ENCODE measurements at regions not wholly inside any gene's neighbourhood (a gene's known extent, or its start where the extent isn't known, plus 50 kb on each side); places are given as distances from the start of the nearest gene placed in this dataset.
A peak's percentile ranks its signal among the peaks of the same experiment; 100 is the strongest.
"Not testable (repeated sequence)": the region's sequence is repeated elsewhere in the genome, so short reads cannot be mapped to it uniquely, and the experiment has no call there.

DNA sequence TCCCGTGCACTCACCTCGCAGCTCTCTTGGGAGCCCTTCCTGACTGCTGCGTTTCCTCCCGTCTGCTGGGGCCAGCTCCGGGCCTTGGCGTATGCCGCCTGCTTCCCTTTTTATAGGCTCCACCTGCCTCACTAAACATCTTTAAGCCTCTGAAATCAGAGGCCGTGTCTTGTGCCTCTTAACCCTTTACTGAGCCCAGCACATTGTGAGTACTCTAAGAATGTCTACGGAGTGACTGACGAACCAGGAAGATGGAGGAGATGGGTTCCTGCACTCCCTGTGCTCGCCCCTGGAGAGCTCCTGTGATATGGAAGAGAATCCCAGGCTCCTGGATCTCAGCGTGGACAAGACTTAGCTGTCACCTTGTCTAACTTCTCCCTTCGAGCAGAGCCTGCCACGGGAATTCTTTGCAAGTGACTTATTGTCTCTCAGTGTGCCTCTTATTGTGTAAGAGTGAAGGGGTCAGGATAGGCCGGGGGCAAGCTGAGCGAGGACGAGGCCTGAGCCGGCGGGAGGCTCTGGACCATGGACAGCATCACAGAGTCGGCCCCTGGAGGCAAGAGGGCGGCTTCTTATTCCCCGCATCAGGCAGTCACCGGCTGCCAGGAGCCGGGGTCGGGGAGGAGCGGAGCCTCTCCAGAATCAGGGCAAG, 70.9 kb upstream of the CCDC167 start:
- DNase-seq (ENCODE audit: low read depth) = no peak
- TF ChIP-seq CTCF (IDR thresholded peaks at IDR 0.05; ENCODE audit: control insufficient read depth, extremely low read depth, insufficient read depth) = no peak
- no peak overlapping the region for H3K4me3 ChIP-seq (ENCODE audit: low read depth, low read length)

DNA sequence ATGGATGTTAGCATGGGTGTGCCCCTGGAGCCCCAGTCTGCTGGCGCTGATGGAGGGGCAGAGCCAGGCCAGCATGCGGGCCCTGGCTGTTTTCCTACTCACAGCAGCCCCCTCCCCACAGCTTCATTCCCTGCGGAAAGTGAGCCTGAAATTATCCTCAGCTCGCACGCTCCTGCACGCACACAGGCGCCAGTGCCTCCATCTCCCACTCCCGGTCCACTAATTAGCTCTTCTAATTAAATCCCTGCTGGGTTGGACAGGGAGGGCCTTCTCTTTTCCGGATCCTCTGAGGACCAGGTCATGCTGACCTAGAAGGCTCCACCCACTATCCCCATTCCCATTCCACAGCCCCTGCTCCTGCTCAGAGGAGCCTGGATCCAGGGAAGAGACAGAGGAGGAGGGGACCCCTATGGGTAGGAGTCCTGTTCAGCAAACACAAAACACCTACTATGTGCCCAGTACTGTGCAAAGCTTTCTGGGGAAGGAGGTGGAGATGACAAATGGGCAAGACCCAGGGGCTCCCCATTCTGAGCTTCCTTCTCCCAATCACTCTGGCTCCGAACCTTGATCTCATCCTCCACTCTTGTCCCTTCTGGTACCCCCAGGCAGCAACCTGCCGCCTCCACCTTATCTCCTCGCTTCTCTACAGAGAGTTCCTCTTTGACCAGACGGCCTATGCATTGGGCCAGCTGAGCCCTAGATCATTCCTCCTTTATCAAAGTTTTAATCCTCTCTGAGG, 70.2 kb upstream of the CCDC167 start:
- no peak for TF ChIP-seq CTCF (IDR thresholded peaks at IDR 0.05; ENCODE audit: control insufficient read depth, extremely low read depth, insufficient read depth)
- no peak for DNase-seq (ENCODE audit: low read depth)

DNA sequence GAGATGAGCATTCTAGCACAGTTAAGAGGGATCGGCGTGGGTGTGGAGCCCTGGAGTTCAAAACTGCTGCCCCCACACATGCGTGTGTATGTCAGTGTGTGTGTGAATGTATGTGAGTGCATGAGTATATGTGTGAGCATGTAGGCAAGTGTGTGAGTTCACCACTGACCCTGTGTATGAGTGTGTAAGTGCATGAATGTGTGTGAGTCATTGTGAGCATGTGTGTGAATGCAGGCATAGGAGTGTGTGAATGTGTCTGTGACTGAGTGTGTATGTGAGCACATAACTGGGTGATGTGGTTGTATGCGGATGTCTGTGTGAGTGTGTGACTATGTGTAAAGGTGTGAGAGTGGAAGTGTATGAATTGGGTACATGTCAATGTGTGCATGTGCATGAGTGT, 69.6 kb upstream of the CCDC167 start:
- DNase-seq (ENCODE audit: low read depth) = no peak
- no peak for TF ChIP-seq CTCF (IDR thresholded peaks at IDR 0.05; ENCODE audit: control insufficient read depth, extremely low read depth, insufficient read depth)
- no peak overlapping the region for H3K4me3 ChIP-seq (ENCODE audit: low read depth, low read length)

More for the DNA sequence above, 70.2 kb upstream of the CCDC167 start:
- no peak overlapping the region for H3K4me3 ChIP-seq (ENCODE audit: low read depth, low read length)

DNA sequence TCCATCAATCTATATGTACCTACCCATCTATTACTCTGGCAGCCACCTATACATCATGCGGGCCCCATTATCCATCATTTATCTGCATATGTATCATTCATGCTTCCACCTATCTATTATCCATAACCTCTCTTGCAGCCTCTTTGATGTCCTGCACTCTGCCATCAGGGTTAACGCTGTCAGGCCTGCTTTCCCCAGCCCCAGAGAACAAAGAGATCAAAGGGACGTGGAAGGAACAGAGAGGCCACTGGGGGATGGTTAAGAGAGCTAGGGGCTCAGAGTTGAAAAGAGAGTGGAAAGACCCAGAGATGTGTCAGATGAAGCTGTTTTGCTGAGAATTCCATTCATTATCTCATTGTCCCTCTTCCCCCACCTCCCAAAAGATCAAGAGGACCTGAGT, 67.3 kb upstream of the CCDC167 start:
- no peak for TF ChIP-seq CTCF (IDR thresholded peaks at IDR 0.05; ENCODE audit: control insufficient read depth, extremely low read depth, insufficient read depth)

GRCh38 chr6:37566111-37566949, 66.6 kb upstream of the CCDC167 start:
- TF ChIP-seq CTCF (IDR thresholded peaks at IDR 0.05; ENCODE audit: control insufficient read depth, extremely low read depth, insufficient read depth) = peak; percentile 94
- DNase-seq (ENCODE audit: low read depth) = no peak
- no peak overlapping the region for H3K4me3 ChIP-seq (ENCODE audit: low read depth, low read length)

More for the DNA sequence above, 67.3 kb upstream of the CCDC167 start:
- no peak for DNase-seq (ENCODE audit: low read depth)
- H3K4me3 ChIP-seq (ENCODE audit: low read depth, low read length) = no peak overlapping the region

DNA sequence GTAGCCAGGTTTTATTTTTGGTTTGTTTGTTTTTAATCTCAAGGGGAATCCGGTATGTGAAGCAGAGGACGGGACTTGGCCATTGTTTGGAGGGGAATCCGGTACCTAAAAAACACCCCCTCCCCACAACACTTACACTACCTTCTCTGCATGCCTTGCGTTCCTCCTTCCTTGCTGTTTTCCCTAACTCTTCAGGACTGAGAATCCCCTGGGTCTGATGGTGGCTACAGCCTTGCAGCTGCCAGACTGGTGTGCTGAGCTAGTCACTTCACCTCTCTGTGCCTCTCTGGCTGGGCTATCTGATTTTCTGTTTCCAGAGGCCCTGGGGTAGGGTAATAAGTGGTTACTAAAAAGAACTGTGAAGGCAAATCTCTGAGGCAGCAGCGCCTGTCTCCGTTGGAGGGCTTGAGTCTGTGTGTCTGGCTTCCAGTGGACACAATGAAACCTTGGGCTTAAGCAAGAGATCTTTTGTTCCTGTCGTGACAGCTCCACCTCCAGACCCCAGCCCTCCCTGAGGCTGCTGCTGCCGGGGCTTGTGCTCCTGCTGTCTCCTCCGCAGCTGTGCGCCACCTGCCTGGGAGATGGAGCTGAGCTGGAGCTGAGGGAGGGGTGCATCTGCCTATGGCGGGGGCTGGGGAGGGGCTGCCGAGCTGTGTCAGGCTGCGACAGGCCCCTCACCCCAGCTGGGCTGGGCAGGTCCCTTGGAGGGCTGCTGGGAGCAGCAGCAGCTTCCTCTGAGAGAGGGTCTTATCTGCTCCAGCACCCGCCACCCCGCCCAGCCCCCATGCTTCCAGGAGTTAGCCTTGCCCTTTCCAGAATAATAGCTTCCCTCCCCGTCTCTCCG, 65.8 kb upstream of the CCDC167 start:
- TF ChIP-seq CTCF (IDR thresholded peaks at IDR 0.05; ENCODE audit: control insufficient read depth, extremely low read depth, insufficient read depth) = no peak
- no peak for DNase-seq (ENCODE audit: low read depth)
- no peak overlapping the region for H3K4me3 ChIP-seq (ENCODE audit: low read depth, low read length)

DNA sequence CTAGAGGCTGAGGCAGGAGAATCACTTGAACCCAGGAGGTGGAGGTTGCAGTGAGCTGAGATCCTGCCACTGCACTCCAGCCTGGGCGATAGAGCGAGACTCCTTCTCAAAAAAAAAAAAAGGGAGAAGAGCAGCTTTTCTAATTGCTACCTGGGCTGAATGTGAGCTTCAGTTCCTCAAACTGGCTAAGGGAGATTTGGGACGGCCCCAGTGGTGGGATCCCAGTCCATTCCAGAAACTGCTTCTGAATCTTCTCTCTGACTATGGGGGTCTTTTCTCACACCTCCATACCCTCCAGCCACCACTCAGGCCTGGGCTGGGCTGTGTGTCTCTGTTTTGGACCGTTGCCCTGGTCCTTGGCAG, 63.2 kb upstream of the CCDC167 start:
- DNase-seq (ENCODE audit: low read depth); H3K4me3 ChIP-seq (ENCODE audit: low read depth, low read length): not testable (repeated sequence)
